Kidney epithelial cell (primary cell): ENCODE measurements at regions not wholly inside any gene's neighbourhood (a gene's known extent, or its start where the extent isn't known, plus 50 kb on each side); places are given as distances from the start of the nearest gene placed in this dataset.

Source experiments
- DNase-seq: peaks from one replicate; pipeline ENCODE4 v3.0.0-alpha.2; 2010; ENCODE audit warnings: low read depth
- H3K27me3 ChIP-seq: 2 replicates; pipeline ENCODE4 v1.6.0; 2011; ENCODE audit warnings: low read length; ENCODE audit not compliant: control insufficient read depth, insufficient read depth
- H3K36me3 ChIP-seq: 2 replicates; pipeline ENCODE4 v1.5.1; 2011; ENCODE audit warnings: low read length; ENCODE audit not compliant: control insufficient read depth, insufficient read depth
- H3K4me3 ChIP-seq: 2 replicates; pipeline ENCODE4 v1.5.1; 2011; ENCODE audit warnings: low read depth, mild to moderate bottlenecking, control low read depth, low read length
- CTCF ChIP-seq: IDR thresholded peaks from 2 replicates; pipeline ENCODE4 v1.5.1; 2011; ENCODE audit warnings: mild to moderate bottlenecking, moderate library complexity, low read length, control low read depth, inconsistent platforms; ENCODE audit not compliant: insufficient read depth, poor library complexity, severe bottlenecking

GRCh38 chr16:52634528-52634927 lies 87.6 kb upstream of the TOX3 start:
- DNase-seq, result no peak
- Histone ChIP-seq H3K4me3 (no peak overlapping the region), H3K27me3 (no peaks in the 10 kb centered on the region), H3K36me3 (no peaks in the 10 kb centered on the region)
- TF ChIP-seq CTCF, result no peak

GRCh38 chr16:52634104-52634503 lies 87.2 kb upstream of the TOX3 start:
- no peak overlapping the region for H3K4me3 ChIP-seq
- TF ChIP-seq CTCF, result no peak
- no peak for DNase-seq
- no peaks in the 10 kb centered on the region for H3K36me3 ChIP-seq
- no peaks in the 10 kb centered on the region for H3K27me3 ChIP-seq

DNA sequence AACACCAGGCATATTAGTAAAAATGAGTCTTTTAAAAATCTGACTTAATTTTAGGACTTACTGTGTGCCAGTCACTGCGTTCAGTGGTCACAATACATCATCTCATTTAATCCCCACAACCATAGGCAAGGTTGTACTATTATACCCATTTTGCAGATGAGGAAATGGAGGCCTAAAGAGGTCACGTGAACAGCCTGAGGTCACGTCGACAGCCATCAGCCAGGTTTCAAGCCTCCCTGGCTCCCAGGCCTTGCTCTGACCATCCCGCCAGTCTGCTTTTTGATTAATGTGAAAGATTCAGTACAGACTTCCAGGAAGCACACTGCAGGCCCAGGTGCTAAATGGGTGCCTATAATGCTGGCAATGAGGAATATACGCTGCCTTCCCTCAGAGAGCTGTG lies 86.3 kb upstream of the TOX3 start:
- TF ChIP-seq CTCF, result no peak
- H3K27me3 ChIP-seq, result no peaks in the 10 kb centered on the region
- no peak for DNase-seq
- no peak overlapping the region for H3K4me3 ChIP-seq
- H3K36me3 ChIP-seq, result no peaks in the 10 kb centered on the region

GRCh38 chr16:52631711-52632110 lies 84.8 kb upstream of the TOX3 start:
- Histone ChIP-seq H3K4me3 (no peak overlapping the region), H3K27me3 (no peaks in the 10 kb centered on the region), H3K36me3 (no peaks in the 10 kb centered on the region)
- DNase-seq, result no peak
- no peak for TF ChIP-seq CTCF

GRCh38 chr16:52630711-52631110 lies 83.8 kb upstream of the TOX3 start:
- H3K4me3 ChIP-seq, result no peak overlapping the region
- H3K36me3 ChIP-seq, result no peaks in the 10 kb centered on the region
- H3K27me3 ChIP-seq, result no peaks in the 10 kb centered on the region
- no peak for TF ChIP-seq CTCF
- DNase-seq, result no peak

- DNase-seq, result no peak
Measured at GRCh38 chr16:52629296-52629695, 82.4 kb upstream of the TOX3 start.

More at GRCh38 chr16:52629296-52629695, 82.4 kb upstream of the TOX3 start:
- Histone ChIP-seq H3K4me3 (no peak overlapping the region), H3K36me3 (no peaks in the 10 kb centered on the region), H3K27me3 (no peaks in the 10 kb centered on the region)
- no peak for TF ChIP-seq CTCF
